AG09319 (cell line): ENCODE measurements at regions not wholly inside any gene's neighbourhood (a gene's known extent, or its start where the extent isn't known, plus 50 kb on each side); places are given as distances from the start of the nearest gene placed in this dataset.

Source experiments
- DNase-seq: peaks from one replicate; pipeline ENCODE4 v3.0.0-alpha.2; 2010; ENCODE audit warnings: low read depth; ENCODE audit errors: extremely low read depth
- TF ChIP-seq, protein P1 (sequence below): IDR thresholded peaks from 2 replicates; pipeline ENCODE4 v1.5.1; 2011; ENCODE audit warnings: low read depth, mild to moderate bottlenecking, inconsistent platforms, low read length, moderate library complexity

DNA sequence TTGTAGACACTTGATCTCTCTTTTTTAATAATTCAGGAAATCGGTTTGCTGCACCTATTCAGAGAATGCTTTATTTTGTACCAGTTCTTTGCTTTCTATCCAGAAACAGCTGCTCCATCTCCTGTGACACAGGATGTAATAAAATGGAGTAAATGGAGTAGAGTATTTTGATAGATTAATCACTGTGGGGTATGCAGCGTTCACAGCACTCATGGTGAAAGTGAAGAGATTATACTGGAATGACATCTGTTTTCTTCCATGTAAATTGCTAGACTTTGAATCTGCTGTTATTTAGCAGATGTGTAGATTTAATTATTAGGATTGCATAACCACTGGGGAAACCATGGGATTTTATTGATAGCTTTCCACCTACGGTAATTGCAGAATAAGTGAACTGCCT, 227.3 kb upstream of the ARHGAP42 start:
- TF ChIP-seq, protein P1, sequence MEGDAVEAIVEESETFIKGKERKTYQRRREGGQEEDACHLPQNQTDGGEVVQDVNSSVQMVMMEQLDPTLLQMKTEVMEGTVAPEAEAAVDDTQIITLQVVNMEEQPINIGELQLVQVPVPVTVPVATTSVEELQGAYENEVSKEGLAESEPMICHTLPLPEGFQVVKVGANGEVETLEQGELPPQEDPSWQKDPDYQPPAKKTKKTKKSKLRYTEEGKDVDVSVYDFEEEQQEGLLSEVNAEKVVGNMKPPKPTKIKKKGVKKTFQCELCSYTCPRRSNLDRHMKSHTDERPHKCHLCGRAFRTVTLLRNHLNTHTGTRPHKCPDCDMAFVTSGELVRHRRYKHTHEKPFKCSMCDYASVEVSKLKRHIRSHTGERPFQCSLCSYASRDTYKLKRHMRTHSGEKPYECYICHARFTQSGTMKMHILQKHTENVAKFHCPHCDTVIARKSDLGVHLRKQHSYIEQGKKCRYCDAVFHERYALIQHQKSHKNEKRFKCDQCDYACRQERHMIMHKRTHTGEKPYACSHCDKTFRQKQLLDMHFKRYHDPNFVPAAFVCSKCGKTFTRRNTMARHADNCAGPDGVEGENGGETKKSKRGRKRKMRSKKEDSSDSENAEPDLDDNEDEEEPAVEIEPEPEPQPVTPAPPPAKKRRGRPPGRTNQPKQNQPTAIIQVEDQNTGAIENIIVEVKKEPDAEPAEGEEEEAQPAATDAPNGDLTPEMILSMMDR: no peak
- DNase-seq: no peak

DNA sequence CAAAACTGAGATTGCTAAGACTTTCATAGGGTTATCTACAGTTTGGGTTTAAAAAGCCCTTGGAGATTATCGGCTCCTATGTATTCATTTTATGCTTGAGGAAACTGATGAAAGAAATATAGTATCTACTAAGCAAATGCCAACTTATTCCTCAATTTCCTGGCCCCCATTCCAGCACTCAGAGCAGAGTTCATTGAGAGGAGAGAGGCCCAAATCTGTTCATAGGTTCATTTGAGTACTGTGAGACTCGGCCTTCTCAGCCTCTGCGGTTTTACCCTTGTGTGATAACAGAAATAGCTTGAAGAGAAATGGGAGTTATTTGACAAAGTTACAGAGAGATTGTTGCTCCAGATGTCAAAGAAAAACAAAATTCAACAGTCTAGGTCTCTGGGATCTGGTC, 226.7 kb upstream of the ARHGAP42 start:
- TF ChIP-seq, protein P1: no peak
- no peak for DNase-seq

DNA sequence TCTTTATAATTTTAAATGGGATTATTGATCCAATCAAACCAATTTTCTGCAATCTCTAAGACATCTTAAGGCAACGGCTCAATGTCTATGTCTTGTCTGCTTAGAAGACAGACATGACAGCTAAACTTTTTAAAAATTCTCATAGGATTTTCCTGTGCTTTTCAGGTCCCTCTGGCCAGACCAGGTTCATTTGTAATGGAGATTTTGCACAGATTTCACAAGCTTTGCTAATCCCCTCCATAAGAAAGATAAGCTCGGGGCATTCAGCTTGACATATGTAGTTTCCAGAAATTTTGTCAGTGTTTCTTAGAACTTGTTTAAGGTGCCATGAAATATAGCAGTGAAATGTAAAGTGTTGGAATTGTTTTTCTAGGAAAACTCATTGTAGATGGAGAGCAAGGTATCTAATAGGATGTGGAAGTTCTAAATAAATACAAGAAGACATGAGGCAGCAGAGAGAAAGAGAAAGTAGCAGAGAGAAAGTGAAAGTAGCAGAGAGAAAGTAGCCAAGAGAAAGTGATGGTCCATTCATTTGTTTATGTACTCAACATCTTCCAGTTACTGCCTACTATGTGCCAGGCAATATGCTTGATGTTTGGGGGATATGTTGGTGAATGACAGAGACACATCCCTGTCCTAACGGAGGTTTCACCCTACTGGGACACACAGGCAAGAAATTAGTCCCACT, 219.1 kb upstream of the ARHGAP42 start:
- DNase-seq: no peak
- TF ChIP-seq, protein P1: no peak

- TF ChIP-seq, protein P1: no peak
- DNase-seq: no peak
Observed at GRCh38 chr11:100469835-100470234, 217.3 kb upstream of the ARHGAP42 start.

- no peak for DNase-seq
- TF ChIP-seq, protein P1: no peak
Observed at GRCh38 chr11:100472727-100473389, 214.2 kb upstream of the ARHGAP42 start.

GRCh38 chr11:100473390-100473740, 213.7 kb upstream of the ARHGAP42 start:
- no peak for DNase-seq
- TF ChIP-seq, protein P1: no peak

DNA sequence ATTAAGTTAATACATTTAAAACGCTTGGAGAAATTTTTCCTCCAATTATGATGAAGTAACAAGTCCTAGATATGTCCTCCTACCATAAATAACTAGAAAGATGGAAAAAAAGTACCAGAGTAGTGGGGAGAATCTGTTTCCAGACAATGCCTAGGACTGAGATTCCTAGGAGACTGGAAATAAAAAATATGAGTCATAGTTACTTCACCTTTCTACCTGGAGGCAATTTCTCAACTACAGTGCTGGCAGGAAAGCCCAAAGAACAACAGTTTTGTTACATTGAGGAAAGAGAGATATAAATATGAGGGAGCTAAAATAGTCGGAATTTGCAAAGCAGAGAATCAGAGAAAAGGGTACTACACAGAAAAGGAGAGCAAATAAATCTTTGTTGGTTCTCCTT, 202.1 kb upstream of the ARHGAP42 start:
- DNase-seq: no peak
- TF ChIP-seq, protein P1: no peak
